Activated T-cell treated with anti-CD3 and anti-CD28 coated beads, Interleukin-2, amount 50 U/mL, for 24 hours (primary cell): ENCODE measurements at regions not wholly inside any gene's neighbourhood (a gene's known extent, or its start where the extent isn't known, plus 50 kb on each side); places are given as distances from the start of the nearest gene placed in this dataset.
A peak's percentile ranks its signal among the peaks of the same experiment; 100 is the strongest.
"Not testable (repeated sequence)": the region's sequence is repeated elsewhere in the genome, so short reads cannot be mapped to it uniquely, and the experiment has no call there.

Source experiments
- DNase-seq: peaks from one replicate; pipeline ENCODE4 v3.0.0-alpha.2; 2020
- H3K27ac Mint-ChIP-seq: 2 replicates; pipeline ENCODE4 v1.8.0; 2020; ENCODE audit warnings: mild to moderate bottlenecking, mixed read lengths
- H3K27me3 Mint-ChIP-seq: 2 replicates; pipeline ENCODE4 v1.8.0; 2020; ENCODE audit warnings: mixed read lengths
- H3K36me3 Mint-ChIP-seq: 2 replicates; pipeline ENCODE4 v1.8.0; 2020; ENCODE audit warnings: low read depth, mixed read lengths
- H3K4me1 Mint-ChIP-seq: 2 replicates; pipeline ENCODE4 v1.8.0; 2020; ENCODE audit warnings: low read depth, mixed read lengths
- H3K4me3 Mint-ChIP-seq: 2 replicates; pipeline ENCODE4 v1.8.0; 2020; ENCODE audit warnings: mild to moderate bottlenecking, moderate library complexity, mixed read lengths
- H3K9me3 Mint-ChIP-seq: 2 replicates; pipeline ENCODE4 v1.8.0; 2020; ENCODE audit warnings: mixed read lengths

DNA sequence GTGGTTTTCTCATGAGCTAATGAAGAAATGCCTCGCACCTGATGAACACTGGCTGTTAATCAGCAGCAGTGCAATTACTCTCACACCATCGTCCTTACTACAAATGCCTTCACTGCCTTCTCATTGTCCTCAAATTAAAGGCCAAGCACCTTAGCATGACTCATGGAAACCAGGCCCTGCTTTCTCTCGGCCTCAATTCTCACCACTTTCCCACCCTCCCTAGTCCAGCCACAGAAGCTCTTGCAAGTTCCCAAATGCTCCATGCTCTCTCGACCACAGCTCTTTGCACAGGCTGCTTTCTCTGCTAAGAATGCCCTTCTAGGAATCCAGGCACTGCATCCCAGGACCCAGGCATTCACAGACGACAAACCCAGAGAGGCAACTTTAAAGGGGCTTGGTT, 94.6 kb upstream of the KLF4 start:
- Mint-ChIP-seq H3K4me1 (no peaks in the 10 kb centered on the region), H3K36me3 (no peaks in the 10 kb centered on the region), H3K27ac (no peak overlapping the region), H3K9me3 (no peaks in the 10 kb centered on the region), H3K27me3 (peaks cover 8% of the 10 kb centered on the region), H3K4me3 (no peak overlapping the region)
- DNase-seq, result no peak

DNA sequence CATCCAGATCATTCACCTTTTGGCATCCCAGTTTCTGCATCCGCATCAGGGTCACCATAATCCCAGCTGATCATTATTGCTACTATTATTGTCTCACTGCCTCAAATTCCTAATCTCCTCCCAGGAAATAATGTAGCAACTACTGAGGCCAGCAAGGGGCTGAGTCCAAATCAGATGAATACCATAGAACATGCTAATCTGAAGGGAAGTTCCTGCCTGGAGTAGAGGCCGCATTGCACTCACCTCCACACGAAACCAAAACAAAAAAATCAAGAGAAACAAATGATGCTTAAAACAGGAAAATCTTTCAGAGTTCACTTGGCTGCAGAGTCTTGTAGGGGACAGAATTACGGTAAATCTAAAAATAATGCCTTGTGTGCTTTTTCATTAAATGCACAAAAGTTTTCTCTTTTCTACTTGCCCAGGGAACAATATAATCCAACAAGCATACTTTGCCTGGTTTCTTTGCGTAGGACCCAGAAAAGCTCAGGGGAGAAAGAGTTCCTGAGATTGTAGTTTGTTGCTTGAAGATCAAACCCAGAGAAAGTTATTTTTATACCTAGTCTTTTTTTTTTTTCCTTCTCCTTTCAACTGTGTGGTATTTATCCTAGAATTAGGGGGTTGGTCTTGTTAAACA, 87.7 kb upstream of the KLF4 start:
- no peaks in the 10 kb centered on the region for H3K4me1 Mint-ChIP-seq
- no peaks in the 10 kb centered on the region for H3K9me3 Mint-ChIP-seq
- H3K36me3 Mint-ChIP-seq, result no peaks in the 10 kb centered on the region
- DNase-seq, result no peak
- no peak overlapping the region for H3K4me3 Mint-ChIP-seq
- H3K27ac Mint-ChIP-seq, result no peak overlapping the region
- H3K27me3 Mint-ChIP-seq, result no peaks in the 10 kb centered on the region

DNA sequence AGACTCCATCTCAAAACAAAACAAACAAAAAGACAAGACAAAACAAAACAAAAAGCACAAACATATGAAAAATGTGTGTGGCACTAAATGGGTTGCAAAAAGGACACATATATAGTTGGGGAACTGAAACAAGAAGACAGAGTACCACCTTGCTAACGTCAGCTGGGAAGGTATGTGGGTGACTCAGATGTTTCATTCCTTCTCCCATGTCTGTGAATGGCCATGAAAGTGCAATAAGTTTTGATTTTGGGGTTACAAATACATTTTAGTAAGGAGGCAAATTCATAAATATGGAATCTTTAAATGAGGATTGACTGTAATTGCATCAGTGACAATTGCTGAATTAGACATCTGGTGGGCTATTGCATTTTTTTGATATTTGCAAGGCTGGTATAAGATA, 81.6 kb upstream of the KLF4 start:
- no peak overlapping the region for H3K27ac Mint-ChIP-seq
- no peak overlapping the region for H3K4me3 Mint-ChIP-seq
- DNase-seq, result no peak
- no peaks in the 10 kb centered on the region for H3K4me1 Mint-ChIP-seq
- no peaks in the 10 kb centered on the region for H3K36me3 Mint-ChIP-seq
- H3K27me3 Mint-ChIP-seq, result no peaks in the 10 kb centered on the region
- H3K9me3 Mint-ChIP-seq, result no peaks in the 10 kb centered on the region

DNA sequence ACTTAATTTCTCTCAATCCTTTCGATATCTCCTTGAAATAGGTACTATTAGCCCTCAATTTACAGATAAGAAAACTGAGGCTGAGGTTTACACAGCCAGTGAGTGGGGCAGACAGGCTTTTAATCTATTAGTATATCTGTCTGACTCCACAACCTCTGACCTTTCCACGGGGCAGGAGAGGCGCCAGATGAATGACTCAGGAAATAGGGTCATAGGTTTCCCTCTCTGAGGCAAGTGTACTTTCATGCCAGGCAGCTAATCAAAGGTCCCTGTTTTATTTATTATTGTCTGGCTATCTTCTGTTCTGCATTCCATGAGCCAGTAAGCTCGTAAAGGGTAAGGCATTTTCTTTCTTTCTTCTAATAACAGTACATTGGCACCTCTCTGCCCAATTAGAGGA, 79.6 kb upstream of the KLF4 start:
- H3K27me3 Mint-ChIP-seq, result no peaks in the 10 kb centered on the region
- no peaks in the 10 kb centered on the region for H3K9me3 Mint-ChIP-seq
- DNase-seq, result no peak
- H3K4me3 Mint-ChIP-seq, result no peak overlapping the region
- H3K27ac Mint-ChIP-seq, result no peak overlapping the region
- H3K36me3 Mint-ChIP-seq, result no peaks in the 10 kb centered on the region
- H3K4me1 Mint-ChIP-seq, result no peaks in the 10 kb centered on the region

DNA sequence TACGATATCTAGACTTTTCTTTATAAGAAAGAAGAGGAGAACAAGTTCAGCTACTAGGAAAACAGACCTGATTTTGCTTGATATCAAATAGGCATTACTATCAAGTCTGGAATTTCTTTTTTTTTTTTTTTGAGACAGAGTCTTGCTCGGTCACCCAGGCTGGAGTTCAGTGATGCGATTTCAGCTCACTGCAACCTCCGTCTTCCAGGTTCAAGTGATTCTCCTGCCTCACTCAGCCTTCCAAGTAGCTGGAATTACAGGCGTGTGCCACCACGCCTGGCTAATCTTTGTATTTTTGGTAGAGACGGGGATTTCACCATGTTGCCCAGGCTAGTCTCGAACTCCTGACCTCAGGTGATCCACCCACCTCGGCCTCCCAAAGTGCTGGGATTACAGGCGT, 78.8 kb upstream of the KLF4 start:
- not testable (repeated sequence) for H3K4me1 Mint-ChIP-seq, H3K27me3 Mint-ChIP-seq, H3K36me3 Mint-ChIP-seq, H3K27ac Mint-ChIP-seq, DNase-seq, H3K9me3 Mint-ChIP-seq, H3K4me3 Mint-ChIP-seq

DNA sequence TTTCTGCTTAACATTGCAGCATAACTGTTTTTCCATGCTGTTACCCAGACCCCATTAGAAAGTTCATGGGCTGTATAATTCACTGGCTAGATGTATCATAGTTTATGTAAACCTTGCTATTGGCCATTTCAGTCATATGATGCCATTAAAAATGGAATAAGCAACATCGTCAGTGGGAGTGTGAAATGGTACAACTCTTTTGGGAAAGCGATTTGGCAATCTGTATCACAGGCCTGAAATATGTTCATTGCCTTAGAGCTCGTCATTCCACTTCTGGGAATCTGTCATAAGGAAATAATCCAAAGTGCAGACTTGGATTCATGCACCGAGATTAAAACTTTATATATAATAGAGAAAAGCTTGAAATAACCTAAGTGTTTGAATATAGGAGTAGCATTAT, 77.9 kb upstream of the KLF4 start:
- Mint-ChIP-seq H3K4me3 (no peak overlapping the region), H3K4me1 (no peaks in the 10 kb centered on the region), H3K9me3 (no peaks in the 10 kb centered on the region), H3K27me3 (no peaks in the 10 kb centered on the region), H3K27ac (no peak overlapping the region), H3K36me3 (no peaks in the 10 kb centered on the region)
- DNase-seq, result no peak

DNA sequence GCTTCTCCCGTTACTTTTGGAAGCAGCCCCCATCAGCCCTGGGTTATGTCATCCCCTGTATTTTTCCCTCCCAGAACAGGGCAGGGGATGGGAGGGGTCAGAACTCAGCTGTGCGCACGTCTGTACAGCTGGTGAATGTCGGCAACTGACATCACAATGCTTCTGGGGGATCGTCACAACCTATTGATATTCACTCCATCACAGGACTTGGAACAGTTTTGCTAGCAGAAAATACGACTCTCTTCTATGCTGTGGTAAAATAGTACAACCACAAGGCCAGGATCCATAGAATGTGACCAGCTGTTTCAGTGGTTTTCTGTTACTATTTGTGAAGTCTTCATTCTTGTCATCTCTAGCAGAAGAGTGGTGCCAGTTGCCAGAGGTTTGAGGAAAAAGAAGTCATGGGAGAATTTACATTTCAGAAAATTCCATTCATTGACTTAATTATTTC, 77.1 kb upstream of the KLF4 start:
- Mint-ChIP-seq H3K27me3 (no peaks in the 10 kb centered on the region), H3K4me3 (no peak overlapping the region), H3K36me3 (no peaks in the 10 kb centered on the region), H3K4me1 (no peaks in the 10 kb centered on the region), H3K9me3 (no peaks in the 10 kb centered on the region), H3K27ac (no peak overlapping the region)
- no peak for DNase-seq

DNA sequence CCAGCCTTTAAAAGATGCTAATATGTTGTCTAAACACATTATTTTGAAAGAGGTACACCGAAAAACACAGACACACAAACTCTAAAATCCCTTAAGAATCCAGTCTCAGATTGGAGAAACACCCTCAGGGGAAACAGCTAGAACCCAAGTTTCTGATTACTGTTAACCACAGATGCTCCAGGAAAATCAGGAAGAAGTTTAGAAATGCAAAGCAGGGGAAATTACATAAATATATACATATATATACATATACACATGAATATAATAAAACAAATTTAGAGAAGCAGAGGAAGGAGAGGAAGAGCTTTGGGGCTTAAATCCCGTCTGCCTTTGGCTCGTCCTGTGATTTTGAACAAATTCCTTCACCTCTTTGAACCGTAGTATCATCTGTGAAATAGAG, 73.2 kb upstream of the KLF4 start:
- Mint-ChIP-seq H3K27ac (no peak overlapping the region), H3K4me3 (no peak overlapping the region), H3K4me1 (no peaks in the 10 kb centered on the region), H3K27me3 (no peaks in the 10 kb centered on the region), H3K9me3 (no peaks in the 10 kb centered on the region), H3K36me3 (no peaks in the 10 kb centered on the region)
- no peak for DNase-seq

DNA sequence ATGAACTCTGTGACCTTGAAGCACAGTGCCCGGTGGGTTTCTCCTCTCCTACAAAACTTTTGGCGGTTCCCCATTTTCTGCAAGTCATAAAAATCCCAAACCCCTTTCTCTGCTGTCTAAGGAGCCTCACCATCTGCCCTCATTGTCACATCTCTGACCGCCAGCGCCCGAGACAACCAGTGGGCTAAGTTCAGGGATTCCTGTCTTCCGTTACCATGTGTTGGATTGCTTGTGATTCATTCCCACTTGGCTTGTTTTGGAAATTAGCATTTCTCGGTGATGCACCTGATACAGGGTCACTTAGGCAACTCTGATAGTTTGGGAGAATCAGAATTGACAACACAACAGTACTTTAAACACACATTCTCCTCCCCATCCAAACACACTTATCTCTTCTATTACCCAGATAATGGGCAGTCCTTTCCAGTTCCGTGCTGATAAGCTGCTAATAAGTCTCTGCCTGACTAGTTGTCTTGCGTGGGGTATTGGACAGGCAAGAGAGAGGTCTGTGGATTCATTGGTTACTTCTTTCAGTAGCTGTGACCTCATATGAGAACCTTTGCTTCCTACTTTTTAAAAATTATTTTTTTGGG, 70.0 kb upstream of the KLF4 start:
- Mint-ChIP-seq H3K27me3 (no peaks in the 10 kb centered on the region), H3K4me3 (no peak overlapping the region), H3K4me1 (no peaks in the 10 kb centered on the region), H3K27ac (no peak overlapping the region), H3K36me3 (no peaks in the 10 kb centered on the region), H3K9me3 (no peaks in the 10 kb centered on the region)
- DNase-seq, result no peak

DNA sequence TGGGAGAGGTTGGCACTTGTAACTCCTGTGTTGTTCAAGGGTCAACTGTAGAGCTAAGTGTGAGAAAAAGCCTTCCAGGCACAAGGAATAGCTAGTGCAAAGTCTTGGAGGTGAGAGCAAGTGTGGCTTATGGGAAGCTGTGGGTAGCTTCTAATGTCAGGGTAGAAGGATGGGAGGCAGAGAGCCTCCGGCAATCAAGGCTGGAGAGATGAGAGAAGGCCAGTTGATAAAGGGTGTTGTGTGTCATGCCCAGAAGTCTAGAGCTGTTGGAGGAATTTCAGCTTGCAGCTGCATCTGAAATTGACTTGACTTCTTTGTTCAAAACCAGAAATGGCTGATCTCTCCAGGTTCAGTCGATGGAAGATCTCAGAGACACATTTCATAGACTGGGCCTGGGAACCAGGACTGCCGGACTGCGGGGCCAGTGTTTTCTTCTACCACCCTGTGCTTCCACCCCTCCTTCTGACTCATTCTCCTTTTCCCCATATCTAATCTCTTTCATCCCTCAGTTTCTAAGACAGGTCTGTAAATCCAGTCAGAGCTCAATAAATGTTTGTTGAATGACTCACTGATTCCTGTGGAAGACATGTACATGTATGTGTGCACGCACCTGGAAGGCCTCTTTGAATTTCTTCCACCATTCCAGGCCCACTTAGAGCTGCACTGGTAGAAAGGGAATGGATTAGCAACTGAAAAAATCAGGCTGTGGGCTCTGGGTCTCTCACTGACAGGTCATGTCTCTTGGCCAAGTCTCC, 67.8 kb upstream of the KLF4 start:
- Mint-ChIP-seq H3K4me3 (no peak overlapping the region), H3K27ac (no peak overlapping the region), H3K27me3 (no peaks in the 10 kb centered on the region), H3K36me3 (no peaks in the 10 kb centered on the region), H3K9me3 (no peaks in the 10 kb centered on the region), H3K4me1 (no peaks in the 10 kb centered on the region)
- no peak for DNase-seq

DNA sequence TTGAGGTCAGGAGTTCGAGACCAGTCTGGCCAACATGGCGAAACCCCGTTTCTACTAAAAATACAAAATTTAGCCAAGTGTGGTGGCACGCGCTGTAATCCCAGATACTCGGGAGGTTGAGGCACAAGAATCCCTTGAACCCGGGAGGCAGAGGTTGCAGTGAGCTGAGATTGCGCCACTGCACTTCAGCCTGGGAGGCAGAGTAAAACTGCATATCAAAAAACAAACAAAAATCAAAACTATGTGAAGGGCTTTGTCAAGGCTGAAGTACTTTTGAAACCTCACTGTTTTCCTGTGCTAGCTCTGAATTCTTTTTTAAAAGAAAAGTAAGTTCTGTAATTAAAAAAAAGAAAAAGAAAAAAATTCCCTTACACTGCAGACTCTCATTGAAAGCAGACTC, 65.1 kb upstream of the KLF4 start:
- Mint-ChIP-seq H3K9me3 (no peaks in the 10 kb centered on the region), H3K4me3 (no peak overlapping the region), H3K27ac (no peak overlapping the region), H3K27me3 (no peaks in the 10 kb centered on the region), H3K4me1 (no peaks in the 10 kb centered on the region), H3K36me3 (no peaks in the 10 kb centered on the region)
- DNase-seq, result no peak

DNA sequence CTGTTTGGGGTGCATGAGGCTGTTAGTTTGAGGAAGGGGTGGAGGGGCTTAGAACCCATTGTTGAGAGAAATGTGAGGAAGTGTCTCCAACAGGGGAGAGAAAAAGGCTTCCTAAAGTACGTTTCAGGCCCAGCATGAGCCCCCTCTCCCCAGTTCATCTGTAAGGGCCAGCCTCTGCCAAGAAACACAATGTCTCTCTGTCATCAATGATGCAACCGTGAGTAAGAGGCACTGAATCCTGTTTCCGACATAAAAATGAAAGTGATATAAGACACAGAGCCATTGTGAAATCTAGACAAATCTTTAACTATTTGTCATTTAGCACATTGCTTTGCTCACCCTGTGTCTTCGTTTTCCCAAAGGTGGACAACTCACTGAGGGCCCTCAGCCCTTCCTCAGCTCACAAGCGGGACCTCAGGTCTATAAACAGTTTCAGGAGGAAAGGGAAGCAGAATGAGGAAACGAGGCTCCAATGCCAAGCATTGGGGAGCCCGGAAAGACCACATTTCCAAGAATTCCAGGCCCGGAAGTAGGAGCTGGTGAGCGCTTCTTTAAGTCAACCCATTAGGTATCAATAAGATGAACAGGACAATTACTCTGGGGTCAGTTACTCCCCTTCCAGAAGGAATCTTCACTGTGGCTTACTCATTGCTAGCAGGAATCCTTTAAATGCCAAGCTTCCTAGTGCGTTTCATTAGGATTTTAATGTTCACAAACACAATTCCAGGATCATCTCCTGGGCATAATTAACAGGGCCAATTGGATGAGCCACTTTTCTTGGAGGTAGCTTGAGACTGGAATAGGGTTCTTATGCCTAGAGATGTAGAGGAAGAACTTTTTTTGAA, 59.0 kb upstream of the KLF4 start:
- H3K27me3 Mint-ChIP-seq, result no peaks in the 10 kb centered on the region
- no peaks in the 10 kb centered on the region for H3K4me1 Mint-ChIP-seq
- no peak overlapping the region for H3K4me3 Mint-ChIP-seq
- no peaks in the 10 kb centered on the region for H3K9me3 Mint-ChIP-seq
- no peaks in the 10 kb centered on the region for H3K36me3 Mint-ChIP-seq
- H3K27ac Mint-ChIP-seq, result no peak overlapping the region
- DNase-seq, result no peak

DNA sequence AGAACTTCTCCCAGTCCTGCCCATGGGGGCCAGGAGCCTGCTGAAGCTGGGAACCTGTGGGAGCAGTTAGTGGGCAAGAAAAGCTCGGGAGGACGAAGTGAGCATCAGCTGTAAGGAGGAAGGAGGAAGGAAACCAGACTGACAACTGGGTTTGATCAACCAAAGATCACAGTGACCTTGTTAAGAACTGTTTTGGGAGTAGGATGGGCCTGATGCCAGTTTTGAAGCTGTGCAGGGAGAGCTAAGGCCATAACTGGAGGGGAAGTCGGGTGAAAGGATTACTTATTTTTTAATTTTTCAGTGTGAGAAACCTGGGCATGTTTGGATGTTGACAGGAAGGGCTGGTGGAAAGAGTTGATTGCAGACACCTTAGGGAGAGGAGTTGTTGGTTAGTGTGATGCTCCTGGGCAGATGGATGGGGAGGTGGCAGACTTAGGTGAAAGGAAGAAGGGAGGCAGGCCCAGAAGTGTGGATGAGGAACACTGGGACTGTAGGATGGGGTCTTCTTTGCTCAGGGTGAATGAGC, 58.3 kb upstream of the KLF4 start:
- Mint-ChIP-seq H3K27ac (peak overlapping the region; percentile 60), H3K4me3 (no peak overlapping the region), H3K27me3 (no peaks in the 10 kb centered on the region), H3K4me1 (no peaks in the 10 kb centered on the region), H3K36me3 (no peaks in the 10 kb centered on the region), H3K9me3 (no peaks in the 10 kb centered on the region)
- no peak for DNase-seq

DNA sequence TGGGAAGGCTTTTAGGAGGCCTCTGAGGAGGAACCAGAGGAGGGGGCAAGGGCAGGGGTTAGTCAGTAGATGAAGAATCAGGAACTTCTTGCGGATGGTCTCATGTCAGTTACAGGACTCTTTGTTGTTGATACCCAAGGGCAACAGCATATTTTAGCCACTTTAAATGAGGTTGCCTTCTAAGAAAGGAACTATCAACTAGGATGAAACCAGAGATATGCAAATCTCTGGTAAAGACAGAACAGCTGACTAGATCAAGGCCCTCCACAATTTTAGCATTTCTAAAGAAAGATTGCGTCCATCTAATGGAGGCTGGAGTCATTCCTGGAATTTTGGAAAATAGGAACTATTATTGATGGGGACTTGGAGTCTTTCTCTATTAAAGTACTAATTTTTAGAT, 57.7 kb upstream of the KLF4 start:
- Mint-ChIP-seq H3K9me3 (no peaks in the 10 kb centered on the region), H3K27me3 (no peaks in the 10 kb centered on the region), H3K27ac (no peak overlapping the region), H3K4me3 (no peak overlapping the region), H3K36me3 (no peaks in the 10 kb centered on the region), H3K4me1 (no peaks in the 10 kb centered on the region)
- DNase-seq, result no peak
